B cell (primary cell): ENCODE measurements at regions not wholly inside any gene's neighbourhood (a gene's known extent, or its start where the extent isn't known, plus 50 kb on each side); places are given as distances from the start of the nearest gene placed in this dataset.

Source experiments
- CTCF ChIP-seq: fragments of 200-600 bp; IDR thresholded peaks from one replicate; pipeline ENCODE4 v1.8.0; 2022; ENCODE audit warnings: antibody characterized with exemption, mild to moderate bottlenecking
- EZH2 ChIP-seq: IDR thresholded peaks from 2 replicates; pipeline ENCODE4 v1.6.1; 2012; ENCODE audit warnings: borderline replicate concordance, low read depth, mild to moderate bottlenecking, moderate library complexity, low read length; ENCODE audit not compliant: insufficient read depth, poor library complexity, severe bottlenecking

- TF ChIP-seq CTCF = no peak
- no peak for TF ChIP-seq EZH2
Measured at GRCh38 chr1:209356976-209357377, 226.5 kb upstream of the CAMK1G start.
